LNCaP clone FGC (cell line): ENCODE measurements at regions not wholly inside any gene's neighbourhood (a gene's known extent, or its start where the extent isn't known, plus 50 kb on each side); places are given as distances from the start of the nearest gene placed in this dataset.

ENCODE experiments used
- DNase-seq: peaks from one replicate; pipeline ENCODE4 v3.0.0-alpha.2; 2011; ENCODE audit warnings: low read depth
- H3K4me3 ChIP-seq: 2 replicates; pipeline ENCODE4 v1.5.1; 2011; ENCODE audit warnings: mild to moderate bottlenecking, low read depth, low read length, control low read depth
- CTCF ChIP-seq: IDR thresholded peaks from 2 replicates; pipeline ENCODE4 v1.5.1; 2012; ENCODE audit warnings: mild to moderate bottlenecking; ENCODE audit not compliant: control insufficient read depth, insufficient read depth; ENCODE audit errors: extremely low read depth

- DNase-seq: no peak
- no peak overlapping the region for H3K4me3 ChIP-seq
- TF ChIP-seq CTCF: no peak
Observed at GRCh38 chr11:130813638-130814037, 102.6 kb downstream of the SNX19 start.

GRCh38 chr11:130814440-130815096, 101.7 kb downstream of the SNX19 start:
- H3K4me3 ChIP-seq: no peak overlapping the region
- TF ChIP-seq CTCF: no peak
- no peak for DNase-seq

GRCh38 chr11:130815097-130815802, 101.0 kb downstream of the SNX19 start:
- H3K4me3 ChIP-seq: no peak overlapping the region
- DNase-seq: no peak
- TF ChIP-seq CTCF: no peak

- no peak for TF ChIP-seq CTCF
- DNase-seq: no peak
Observed at GRCh38 chr11:130815956-130816355, 100.3 kb downstream of the SNX19 start.

GRCh38 chr11:130816546-130817329, 99.5 kb downstream of the SNX19 start:
- no peak for TF ChIP-seq CTCF
- H3K4me3 ChIP-seq: no peak overlapping the region
- no peak for DNase-seq

More at GRCh38 chr11:130815956-130816355, 100.3 kb downstream of the SNX19 start:
- no peak overlapping the region for H3K4me3 ChIP-seq

- H3K4me3 ChIP-seq: no peak overlapping the region
- no peak for TF ChIP-seq CTCF
- DNase-seq: no peak
Observed at GRCh38 chr11:130817330-130817944, 98.8 kb downstream of the SNX19 start.
